Endodermal cell (in vitro differentiated cells): ENCODE measurements at regions not wholly inside any gene's neighbourhood (a gene's known extent, or its start where the extent isn't known, plus 50 kb on each side); places are given as distances from the start of the nearest gene placed in this dataset.

ENCODE experiments used
- DNase-seq: peaks from one replicate; pipeline ENCODE4 v3.0.0-alpha.2; 2017
- H3K27ac ChIP-seq: 2 replicates; pipeline ENCODE4 v1.5.1; 2013; ENCODE audit warnings: mild to moderate bottlenecking, low read depth, low read length, moderate library complexity
- H3K27me3 ChIP-seq: 2 replicates; pipeline ENCODE4 v1.6.1; 2013; ENCODE audit warnings: mild to moderate bottlenecking, low read length, moderate library complexity; ENCODE audit not compliant: insufficient read depth, control insufficient read depth, poor library complexity, severe bottlenecking
- H3K36me3 ChIP-seq: 2 replicates; pipeline ENCODE4 v1.7.0; 2013; ENCODE audit warnings: mild to moderate bottlenecking, low read length, moderate library complexity; ENCODE audit not compliant: control insufficient read depth, insufficient read depth
- H3K4me1 ChIP-seq: one replicate; pipeline ENCODE4 v1.7.0; 2013; ENCODE audit warnings: low read length; ENCODE audit not compliant: control insufficient read depth, insufficient read depth
- H3K4me3 ChIP-seq: 2 replicates; pipeline ENCODE4 v1.5.1; 2013; ENCODE audit warnings: mild to moderate bottlenecking, low read length, moderate library complexity
- H3K9ac ChIP-seq: 2 replicates; pipeline ENCODE4 v1.6.1; 2013; ENCODE audit warnings: mild to moderate bottlenecking, low read length, moderate library complexity; ENCODE audit not compliant: poor library complexity, severe bottlenecking; ENCODE audit errors: extremely low read depth
- H3K9me3 ChIP-seq: 2 replicates; pipeline ENCODE4 v1.6.1; 2013; ENCODE audit warnings: mild to moderate bottlenecking, low read length, moderate library complexity; ENCODE audit not compliant: control insufficient read depth
- H3K27ac Mint-ChIP-seq: 2 replicates; pipeline ENCODE4 v1.8.0; 2020; ENCODE audit warnings: mixed read lengths
- H3K27me3 Mint-ChIP-seq: 2 replicates; pipeline ENCODE4 v1.8.0; 2021; ENCODE audit warnings: mild to moderate bottlenecking, mixed read lengths; ENCODE audit not compliant: insufficient read depth
- H3K36me3 Mint-ChIP-seq: 2 replicates; pipeline ENCODE4 v1.8.0; 2020; ENCODE audit warnings: low read depth, mixed read lengths
- H3K4me1 Mint-ChIP-seq: 2 replicates; pipeline ENCODE4 v1.8.0; 2020; ENCODE audit warnings: mixed read lengths
- H3K4me3 Mint-ChIP-seq: 2 replicates; pipeline ENCODE4 v1.8.0; 2020; ENCODE audit warnings: mild to moderate bottlenecking, moderate library complexity, mixed read lengths
- H3K9me3 Mint-ChIP-seq: 2 replicates; pipeline ENCODE4 v1.8.0; 2020; ENCODE audit warnings: mild to moderate bottlenecking, mixed read lengths
- WGBS, 2 experiments: methylation state at CpG; one replicate each; pipeline versions ENCODE4 v1.1.5 to v1.1.7; 2013; ENCODE audit warnings: missing lambda C conversion rate in 2 of 2, mixed read lengths in 1 of 2; ENCODE audit not compliant: insufficient coverage in 1 of 2, insufficient read length in 1 of 2; 5-methylcytosine and 5-hydroxymethylcytosine counted together
- TF ChIP-seq, protein P1 (sequence below): fragments of 200-600 bp; sonication (generic); conservative IDR thresholded peaks from 2 replicates; pipeline ENCODE4 v1.5.0; 2021; ENCODE audit warnings: antibody characterized with exemption, mild to moderate bottlenecking

DNA sequence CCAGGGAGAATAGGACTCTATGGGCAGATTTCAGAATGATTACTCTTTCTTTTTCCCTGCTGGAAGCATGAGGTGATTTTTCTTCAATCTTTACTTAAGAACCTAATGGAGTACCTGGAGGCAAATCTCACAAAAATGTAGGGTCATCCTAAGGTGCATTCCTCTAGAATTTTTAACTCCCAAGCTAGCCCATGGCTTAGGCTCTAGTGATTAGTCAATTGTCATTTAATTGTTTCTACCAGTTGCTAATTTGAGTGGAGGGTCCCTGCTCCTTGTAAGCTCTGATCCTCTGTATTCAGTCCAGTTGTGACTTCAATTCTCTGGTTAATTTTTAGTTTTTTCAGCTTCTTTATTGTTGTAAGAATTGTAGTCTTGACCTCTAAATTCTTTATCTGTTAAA lies 467.0 kb downstream of the HTR1A start:
- H3K9ac ChIP-seq: no peak overlapping the region
- H3K4me3 ChIP-seq: no peak overlapping the region
- Mint-ChIP-seq H3K9me3 (no peaks in the 10 kb centered on the region), H3K36me3 (no peaks in the 10 kb centered on the region), H3K27ac (no peak overlapping the region), H3K4me1 (no peaks in the 10 kb centered on the region), H3K27me3 (no peaks in the 10 kb centered on the region), H3K4me3 (no peak overlapping the region)
- TF ChIP-seq, protein P1, sequence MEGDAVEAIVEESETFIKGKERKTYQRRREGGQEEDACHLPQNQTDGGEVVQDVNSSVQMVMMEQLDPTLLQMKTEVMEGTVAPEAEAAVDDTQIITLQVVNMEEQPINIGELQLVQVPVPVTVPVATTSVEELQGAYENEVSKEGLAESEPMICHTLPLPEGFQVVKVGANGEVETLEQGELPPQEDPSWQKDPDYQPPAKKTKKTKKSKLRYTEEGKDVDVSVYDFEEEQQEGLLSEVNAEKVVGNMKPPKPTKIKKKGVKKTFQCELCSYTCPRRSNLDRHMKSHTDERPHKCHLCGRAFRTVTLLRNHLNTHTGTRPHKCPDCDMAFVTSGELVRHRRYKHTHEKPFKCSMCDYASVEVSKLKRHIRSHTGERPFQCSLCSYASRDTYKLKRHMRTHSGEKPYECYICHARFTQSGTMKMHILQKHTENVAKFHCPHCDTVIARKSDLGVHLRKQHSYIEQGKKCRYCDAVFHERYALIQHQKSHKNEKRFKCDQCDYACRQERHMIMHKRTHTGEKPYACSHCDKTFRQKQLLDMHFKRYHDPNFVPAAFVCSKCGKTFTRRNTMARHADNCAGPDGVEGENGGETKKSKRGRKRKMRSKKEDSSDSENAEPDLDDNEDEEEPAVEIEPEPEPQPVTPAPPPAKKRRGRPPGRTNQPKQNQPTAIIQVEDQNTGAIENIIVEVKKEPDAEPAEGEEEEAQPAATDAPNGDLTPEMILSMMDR: no peak
- no peak for DNase-seq
- no peak overlapping the region for H3K27ac ChIP-seq
- H3K27me3 ChIP-seq: no peaks in the 10 kb centered on the region
- H3K36me3 ChIP-seq: no peaks in the 10 kb centered on the region
- H3K4me1 ChIP-seq: no peaks in the 10 kb centered on the region
- H3K9me3 ChIP-seq: no peaks in the 10 kb centered on the region

DNA sequence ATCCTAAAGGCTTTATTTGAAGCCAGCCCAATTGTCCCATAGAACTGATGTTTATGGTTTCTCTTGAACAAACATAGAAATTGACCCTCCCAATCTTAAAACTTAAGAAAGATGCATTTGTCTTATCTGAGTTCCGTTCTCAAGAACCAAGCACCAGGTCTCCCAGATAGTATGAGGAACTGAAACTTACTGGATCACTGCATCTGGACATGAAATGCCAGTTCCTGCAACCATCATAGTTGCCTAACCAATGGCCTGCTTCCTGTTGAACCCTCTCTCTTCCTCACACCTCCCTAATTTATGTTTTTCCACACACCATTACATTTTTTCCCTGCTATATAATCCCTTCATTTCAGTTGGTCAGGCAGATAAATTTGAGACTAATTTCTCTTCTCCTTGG lies 478.9 kb downstream of the HTR1A start:
- Histone ChIP-seq H3K4me1 (no peaks in the 10 kb centered on the region), H3K27me3 (no peaks in the 10 kb centered on the region), H3K36me3 (no peaks in the 10 kb centered on the region), H3K9ac (no peak overlapping the region), H3K4me3 (no peak overlapping the region), H3K27ac (no peak overlapping the region), H3K9me3 (no peaks in the 10 kb centered on the region)
- Mint-ChIP-seq H3K9me3 (peaks cover 4% of the 10 kb centered on the region), H3K36me3 (no peaks in the 10 kb centered on the region), H3K4me1 (no peaks in the 10 kb centered on the region), H3K27me3 (no peaks in the 10 kb centered on the region), H3K27ac (no peak overlapping the region), H3K4me3 (no peak overlapping the region)
- TF ChIP-seq, protein P1: no peak
- DNase-seq: no peak
- 100% methylated on average over 1 of the region's 1 CpG for WGBS, 2 experiments

DNA sequence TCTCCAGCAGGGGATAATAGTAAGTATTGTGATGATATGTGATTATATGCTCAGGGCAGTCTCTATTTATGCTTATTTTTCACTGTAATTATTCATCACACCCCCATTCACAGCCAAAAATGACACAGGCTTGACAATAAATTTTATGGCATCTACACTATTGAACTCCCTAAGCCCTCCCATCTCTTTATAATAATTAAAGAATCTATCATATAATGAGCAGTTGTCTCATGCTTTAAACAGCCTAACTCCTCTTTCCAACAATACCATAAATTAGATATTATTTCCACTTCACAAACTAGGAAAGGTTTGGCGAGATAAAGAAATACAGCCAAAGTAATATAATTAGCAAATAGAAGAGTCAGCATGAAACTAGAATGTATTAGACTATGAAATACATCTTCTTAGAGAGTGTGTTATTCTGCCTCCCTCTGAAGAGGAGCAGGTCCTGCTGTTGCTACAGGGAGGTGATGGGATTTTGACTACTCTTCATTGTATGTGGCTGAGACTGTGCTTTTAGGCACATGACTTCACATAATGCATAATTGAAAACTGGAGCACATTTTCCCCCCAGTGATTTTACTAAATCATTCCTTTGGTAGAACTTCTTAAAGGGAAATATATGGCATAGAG lies 488.8 kb downstream of the HTR1A start:
- H3K27ac Mint-ChIP-seq: no peak overlapping the region
- peaks cover under 1% of the 10 kb centered on the region for H3K9me3 Mint-ChIP-seq
- H3K4me1 Mint-ChIP-seq: no peaks in the 10 kb centered on the region
- no peaks in the 10 kb centered on the region for H3K36me3 ChIP-seq
- H3K27me3 ChIP-seq: no peaks in the 10 kb centered on the region
- no peak overlapping the region for H3K4me3 ChIP-seq
- H3K9me3 ChIP-seq: no peaks in the 10 kb centered on the region
- H3K9ac ChIP-seq: no peak overlapping the region
- no peak overlapping the region for H3K4me3 Mint-ChIP-seq
- no peaks in the 10 kb centered on the region for H3K27me3 Mint-ChIP-seq
- H3K27ac ChIP-seq: no peak overlapping the region
- DNase-seq: no peak
- no peaks in the 10 kb centered on the region for H3K36me3 Mint-ChIP-seq
- no peaks in the 10 kb centered on the region for H3K4me1 ChIP-seq
- TF ChIP-seq, protein P1: no peak
- no CpG with 5 or more reads among the region's 1 CpG for WGBS, 2 experiments
